ENCODE measurements at regions not wholly inside any gene's neighbourhood (a gene's known extent, or its start where the extent isn't known, plus 50 kb on each side); places are given as distances from the start of the nearest gene placed in this dataset.

- no peak for DNase-seq
Observed at GRCh38 chr6:53744321-53744720, 50.5 kb upstream of the LRRC1 start.

DNA sequence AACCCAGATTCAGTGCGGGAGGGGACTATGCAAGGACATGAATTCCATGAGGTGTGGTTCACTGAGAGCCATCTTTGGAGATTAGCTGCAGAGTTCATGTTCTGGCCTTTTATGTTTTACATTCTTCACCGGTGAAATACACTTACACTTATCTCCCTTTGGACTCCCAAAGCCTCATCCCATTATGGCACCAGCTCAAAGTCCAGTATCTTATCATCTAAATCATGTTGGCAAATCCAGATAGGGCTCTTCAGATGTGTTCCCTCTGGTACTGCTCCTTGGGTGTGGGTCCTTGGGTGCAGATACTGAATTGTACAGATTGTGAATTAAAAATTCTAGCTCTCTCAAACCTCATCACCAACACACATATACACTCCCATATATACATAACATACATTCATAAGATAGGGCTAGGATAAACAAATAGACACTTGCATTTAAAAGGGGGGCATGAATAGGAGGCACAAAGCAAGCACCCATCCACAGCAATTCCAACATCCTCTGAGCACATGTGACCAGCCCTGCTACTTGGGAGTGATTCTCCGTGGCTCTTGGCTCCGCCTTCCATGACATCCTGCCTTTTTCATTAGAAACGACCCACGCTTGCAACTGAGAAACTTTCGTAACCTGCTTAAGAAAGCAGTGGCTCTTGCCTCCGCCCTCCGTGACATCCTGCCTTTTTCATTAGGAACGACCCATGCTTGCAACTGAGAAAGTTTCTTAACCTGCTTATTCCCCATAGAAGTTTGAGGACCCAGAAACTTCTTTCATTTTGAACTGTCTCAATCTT is 53.6 kb upstream of the LRRC1 start:
- DNase-seq, result no peak

- no peak for DNase-seq
Observed at GRCh38 chr6:53737746-53738145, 57.1 kb upstream of the LRRC1 start.

DNA sequence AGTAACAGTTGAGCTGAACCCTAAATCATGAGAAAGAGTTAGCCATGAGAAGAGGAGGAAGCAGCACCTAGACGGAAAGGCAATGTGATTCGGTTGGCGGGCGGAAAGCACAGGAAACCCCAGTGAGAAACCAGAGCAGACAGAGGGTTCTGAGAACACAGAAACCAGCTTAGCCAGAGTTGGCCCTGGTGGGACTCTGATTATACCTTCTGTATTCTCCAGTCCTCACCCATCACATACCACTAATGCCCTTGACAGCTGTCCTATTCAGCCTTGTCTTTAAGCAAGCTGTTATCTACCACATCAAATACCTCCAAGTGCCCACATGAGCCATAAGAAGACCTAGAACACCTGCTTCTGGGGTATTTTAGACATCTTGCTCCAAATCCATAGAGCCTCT is 58.9 kb upstream of the LRRC1 start:
- no peak for DNase-seq

GRCh38 chr6:53734473-53735299 is 60.1 kb upstream of the LRRC1 start:
- peak; percentile 61 for DNase-seq

GRCh38 chr6:53731866-53732636 is 62.8 kb upstream of the LRRC1 start:
- DNase-seq, result no peak

DNA sequence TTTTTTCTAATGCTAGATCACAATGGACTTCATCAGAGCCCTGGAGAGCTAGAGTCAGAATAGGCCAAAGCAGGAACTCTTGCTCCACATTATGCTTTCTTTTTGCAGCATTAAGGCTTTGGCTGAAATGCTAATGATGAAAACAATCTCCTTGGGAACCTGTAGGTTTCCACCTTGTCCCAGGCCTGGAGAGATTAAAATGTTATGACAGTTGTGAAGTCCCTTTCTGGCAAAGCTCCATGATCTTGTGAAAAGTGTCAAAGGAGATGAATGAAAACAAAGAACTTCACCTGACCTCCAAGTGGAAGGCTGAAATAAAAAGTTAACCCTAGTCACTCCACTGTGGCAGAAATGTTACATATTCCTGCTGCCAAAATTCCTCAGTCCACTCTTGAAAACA is 64.0 kb upstream of the LRRC1 start:
- no peak for DNase-seq

DNA sequence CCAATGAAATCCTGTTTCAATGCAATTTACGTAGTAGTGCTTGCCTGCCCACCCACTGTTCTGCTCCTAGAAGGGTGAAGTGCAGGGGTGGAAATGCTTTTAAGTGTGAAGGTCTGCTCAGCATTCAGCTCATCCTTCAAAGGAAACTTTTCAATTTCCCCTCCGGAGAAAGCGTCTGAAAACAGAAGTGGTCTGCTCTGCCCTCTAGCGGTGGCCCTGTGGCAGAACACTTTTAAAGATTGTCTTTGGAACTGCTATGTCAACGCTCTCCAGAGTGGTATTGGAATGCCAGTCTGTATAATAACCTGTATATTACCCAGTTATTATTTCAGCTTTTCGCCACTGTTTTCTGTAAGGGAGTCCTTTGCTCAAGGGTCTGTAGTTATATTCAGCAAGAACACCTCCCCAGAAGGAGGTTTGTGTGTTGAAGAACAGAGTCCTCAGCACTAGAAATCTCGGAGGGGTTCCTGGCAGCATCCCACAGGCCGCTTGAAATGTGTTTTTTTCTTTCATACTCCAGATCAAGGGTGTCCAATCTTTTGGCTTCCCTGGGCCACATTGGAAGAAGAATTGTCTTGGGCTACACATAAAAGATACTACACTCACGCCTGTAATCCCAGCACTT is 63.1 kb upstream of the KLHL31 start:
- DNase-seq, result no peak

- DNase-seq, result no peak
Observed at GRCh38 chr6:53727748-53728147, 62.2 kb upstream of the KLHL31 start.

- DNase-seq, result peak; percentile 55
Observed at GRCh38 chr6:53725791-53726575, 60.4 kb upstream of the KLHL31 start.

- no peak for DNase-seq
Observed at GRCh38 chr6:53724501-53724900, 58.9 kb upstream of the KLHL31 start.

DNA sequence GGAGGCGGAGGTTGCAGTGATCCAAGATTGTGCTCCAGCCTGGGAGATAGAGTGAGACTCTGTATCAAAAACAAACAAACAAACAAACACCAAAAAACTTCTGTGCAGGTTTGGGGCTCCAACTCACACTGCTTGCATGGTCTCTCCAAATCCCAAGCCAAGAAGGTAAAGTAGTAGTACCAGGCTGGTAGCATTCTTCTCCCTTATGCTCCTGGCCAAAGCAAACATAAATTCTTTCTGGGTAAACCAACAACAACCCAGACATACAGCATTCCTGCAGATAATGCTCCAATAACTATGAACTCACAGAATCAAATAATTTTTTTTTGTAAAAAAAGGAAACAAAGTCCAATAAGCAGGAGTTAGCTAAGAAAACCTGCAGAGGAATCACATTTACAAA is 57.8 kb upstream of the KLHL31 start:
- DNase-seq, result no peak

- no peak for DNase-seq
Observed at GRCh38 chr6:53721766-53722165, 56.2 kb upstream of the KLHL31 start.

GRCh38 chr6:53718597-53719460 is 53.3 kb upstream of the KLHL31 start:
- no peak for DNase-seq

DNA sequence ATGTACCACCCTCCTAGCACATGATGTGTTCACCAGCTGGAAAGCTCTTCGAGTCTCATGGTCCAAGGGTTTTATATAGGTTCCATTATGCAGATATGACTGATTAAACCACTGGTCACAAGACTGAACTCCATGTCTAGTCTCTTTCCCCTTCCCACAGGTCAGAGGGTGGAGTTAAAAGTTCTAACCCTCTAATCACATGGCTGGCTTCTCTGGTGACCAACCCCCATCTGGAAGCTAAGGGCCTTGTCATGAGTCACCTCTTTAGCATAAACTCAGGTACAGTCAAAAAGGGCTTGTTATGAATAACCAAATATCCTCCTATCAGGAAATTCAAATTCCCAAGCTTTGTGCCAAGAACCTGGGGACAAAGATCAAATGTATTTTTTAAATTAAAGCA is 52.0 kb upstream of the KLHL31 start:
- no peak for DNase-seq

- no peak for DNase-seq
Observed at GRCh38 chr6:53715434-53715833, 49.9 kb upstream of the KLHL31 start.
